GM19328 (cell line): ENCODE measurements at regions not wholly inside any gene's neighbourhood (a gene's known extent, or its start where the extent isn't known, plus 50 kb on each side); places are given as distances from the start of the nearest gene placed in this dataset.

Experiments
- ATAC-seq: cut with Tn5 transposase; IDR thresholded peaks from one replicate; pipeline ENCODE4 v1.9.1; 2021; ENCODE audit warnings: mild to moderate bottlenecking, moderate library complexity; ENCODE audit not compliant: unreplicated experiment

GRCh38 chr9:27743490-27743889, 170.2 kb upstream of the C9orf72 start:
- ATAC-seq = no peak

GRCh38 chr9:27747450-27747849, 174.2 kb upstream of the C9orf72 start:
- no peak for ATAC-seq

- no peak for ATAC-seq
These were observed 176.6 kb upstream of the C9orf72 start for GRCh38 chr9:27749838-27750237.

- ATAC-seq = no peak
These were observed 177.3 kb upstream of the C9orf72 start for GRCh38 chr9:27750566-27750965.

GRCh38 chr9:27752069-27752468, 178.8 kb upstream of the C9orf72 start:
- ATAC-seq = no peak

GRCh38 chr9:27755846-27756245, 182.6 kb upstream of the C9orf72 start:
- no peak for ATAC-seq

GRCh38 chr9:27756418-27756817, 183.1 kb upstream of the C9orf72 start:
- no peak for ATAC-seq

GRCh38 chr9:27763831-27764230, 190.6 kb upstream of the C9orf72 start:
- ATAC-seq = no peak

GRCh38 chr9:27765266-27766072, 192.2 kb upstream of the C9orf72 start:
- ATAC-seq = no peak

GRCh38 chr9:27766073-27766835, 193.0 kb upstream of the C9orf72 start:
- ATAC-seq = no peak

- no peak for ATAC-seq
These were observed 195.5 kb upstream of the C9orf72 start for GRCh38 chr9:27768781-27769180.

- no peak for ATAC-seq
These were observed 197.3 kb upstream of the C9orf72 start for GRCh38 chr9:27770541-27770940.

- no peak for ATAC-seq
These were observed 198.7 kb upstream of the C9orf72 start for GRCh38 chr9:27771803-27772545.

- ATAC-seq = no peak
These were observed 211.8 kb upstream of the C9orf72 start for GRCh38 chr9:27784847-27785713.

GRCh38 chr9:27785714-27786100, 212.4 kb upstream of the C9orf72 start:
- ATAC-seq = no peak

GRCh38 chr9:27787891-27788290, 214.6 kb upstream of the C9orf72 start:
- ATAC-seq = no peak

- no peak for ATAC-seq
These were observed 218.0 kb upstream of the C9orf72 start for GRCh38 chr9:27791311-27791710.

- no peak for ATAC-seq
These were observed 219.8 kb upstream of the C9orf72 start for GRCh38 chr9:27792971-27793689.

- no peak for ATAC-seq
These were observed 226.0 kb upstream of the C9orf72 start for GRCh38 chr9:27799326-27799725.

- no peak for ATAC-seq
These were observed 226.9 kb upstream of the C9orf72 start for GRCh38 chr9:27800159-27800558.
